A673 (cell line): ENCODE measurements at regions not wholly inside any gene's neighbourhood (a gene's known extent, or its start where the extent isn't known, plus 50 kb on each side); places are given as distances from the start of the nearest gene placed in this dataset.

ENCODE experiments used
- BruUV-seq: library from RNA; stranded (reverse); fragments of 400-500 nt; replicated peaks from 2 replicates; lab custom pipeline; 2021; lab: Mats Ljungman, UMichigan
- CTCF ChIA-PET: fragments of 300-600 bp; sonication (Branson Sonifier 250); formaldehyde crosslinking; loops from one replicate; lab custom pipeline; 2022; ENCODE audit warnings: antibody characterized with exemption; lab: Charles Lee
- POLR2A ChIA-PET: fragments of 300-600 bp; sonication (Branson Sonifier 250); formaldehyde crosslinking; loops from one replicate; lab custom pipeline; 2022; ENCODE audit warnings: antibody characterized with exemption; ENCODE audit not compliant: low non-redundant PET; lab: Charles Lee
- DNase-seq: peaks from one replicate; pipeline ENCODE4 v3.0.0-alpha.2; 2015; ENCODE audit warnings: low spot score
- H3K27ac ChIP-seq: fragments of 200-600 bp; sonication (generic); 2 replicates; pipeline ENCODE4 v1.5.1; 2016; ENCODE audit warnings: mixed run types, low read depth, mild to moderate bottlenecking, mixed read lengths, antibody characterized with exemption, low read length; ENCODE audit not compliant: poor library complexity, severe bottlenecking
- H3K27me3 ChIP-seq: fragments of 200-600 bp; sonication (generic); replicated peaks from 2 replicates; pipeline ENCODE4 v1.6.1; 2017; ENCODE audit warnings: mixed run types, low read depth, mild to moderate bottlenecking, mixed read lengths, antibody characterized with exemption, low read length; ENCODE audit not compliant: insufficient read depth, poor library complexity
- H3K36me3 ChIP-seq: fragments of 200-600 bp; sonication (generic); 2 replicates; pipeline ENCODE4 v1.6.1; 2016; ENCODE audit warnings: mixed run types, mild to moderate bottlenecking, mixed read lengths, antibody characterized with exemption, low read length; ENCODE audit not compliant: insufficient read depth, poor library complexity, severe bottlenecking
- H3K4me1 ChIP-seq: fragments of 200-600 bp; sonication (generic); 2 replicates; pipeline ENCODE4 v1.6.1; 2017; ENCODE audit warnings: mixed run types, mild to moderate bottlenecking, mixed read lengths, antibody characterized with exemption, low read length; ENCODE audit not compliant: insufficient read depth, poor library complexity, severe bottlenecking
- H3K4me3 ChIP-seq: fragments of 200-600 bp; sonication (generic); 2 replicates; pipeline ENCODE4 v1.5.1; 2016; ENCODE audit warnings: low read depth, mixed run types, mild to moderate bottlenecking, mixed read lengths, low read length; ENCODE audit not compliant: poor library complexity, severe bottlenecking
- H3K9me3 ChIP-seq: fragments of 200-600 bp; sonication (generic); 2 replicates; pipeline ENCODE4 v1.6.1; 2016; ENCODE audit warnings: mixed run types, low read depth, mild to moderate bottlenecking, mixed read lengths, antibody characterized with exemption, low read length; ENCODE audit not compliant: poor library complexity, severe bottlenecking
- CTCF ChIP-seq: fragments of 300-800, 200-600 bp; sonication (generic); conservative IDR thresholded peaks from 2 replicates; pipeline ENCODE4 v1.5.1; 2017; ENCODE audit warnings: low read depth, mild to moderate bottlenecking, antibody characterized with exemption, low read length, moderate library complexity, mixed read lengths
- EZH2 ChIP-seq: fragments of 200-600 bp; sonication (generic); IDR thresholded peaks from 2 replicates; pipeline ENCODE4 v1.6.1; 2017; ENCODE audit warnings: borderline replicate concordance, low read depth, mild to moderate bottlenecking, mixed read lengths, antibody characterized with exemption, low read length; ENCODE audit not compliant: poor library complexity, severe bottlenecking
- intact Hi-C: fragments of 100-400 bp; cut with micrococcal nuclease; formaldehyde crosslinking; loops from one replicate; pipeline ENCODE4 v1.10.0; 2022; ENCODE audit not compliant: unreplicated experiment

DNA sequence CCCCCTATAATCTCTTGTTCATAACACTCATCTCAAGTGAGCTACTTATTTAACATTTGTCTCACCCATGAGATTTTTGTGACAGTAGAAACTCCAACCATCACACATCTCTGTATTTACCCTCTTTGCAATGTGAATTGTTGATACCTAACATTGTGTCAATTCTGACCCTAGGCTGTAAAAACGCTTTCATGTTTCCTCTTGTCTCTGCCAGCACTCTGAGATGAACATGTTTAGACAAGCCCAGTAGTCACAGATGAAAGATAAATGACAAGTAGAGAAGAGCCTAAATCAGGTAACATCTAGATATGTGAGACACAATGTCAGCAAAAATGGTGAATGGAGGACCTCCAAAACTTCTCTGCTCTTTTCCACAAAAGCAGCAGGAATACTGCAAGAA is 1254.5 kb upstream of the GOT2 start:
- intact Hi-C loops = no loop called here
- no peaks in the 10 kb centered on the region for H3K4me1 ChIP-seq
- ChIA-PET CTCF (no interaction called here), POLR2A (no interaction called here)
- no peak overlapping the region for H3K27ac ChIP-seq
- DNase-seq = no peak
- TF ChIP-seq CTCF (no peak), EZH2 (no peak)
- no TSS peak for BruUV-seq
- H3K27me3 ChIP-seq = no peaks in the 10 kb centered on the region
- H3K36me3 ChIP-seq = no peaks in the 10 kb centered on the region
- peaks cover 4% of the 10 kb centered on the region for H3K9me3 ChIP-seq
- H3K4me3 ChIP-seq = no peak overlapping the region

DNA sequence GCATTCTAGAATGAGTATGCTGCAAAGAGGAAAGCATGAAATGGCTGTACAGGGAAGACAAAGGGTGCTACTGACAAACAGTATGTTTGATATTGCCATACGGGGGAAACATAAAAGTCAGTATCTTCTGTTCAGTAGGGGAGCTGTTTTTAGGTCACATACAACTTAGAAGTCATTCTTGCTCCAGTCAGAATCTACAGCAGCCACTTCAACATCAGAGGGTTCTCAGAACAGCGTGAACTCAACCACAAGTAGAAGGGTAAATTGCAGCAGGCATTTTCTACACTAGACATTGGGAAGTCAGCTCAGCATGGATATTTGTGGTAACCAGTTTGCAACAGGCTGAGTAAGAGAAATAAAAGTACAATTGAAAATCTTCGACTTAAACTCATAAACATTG is 1241.8 kb upstream of the GOT2 start:
- no peak for TF ChIP-seq CTCF
- TF ChIP-seq EZH2 = no peak
- no peaks in the 10 kb centered on the region for H3K9me3 ChIP-seq
- H3K4me3 ChIP-seq = no peak overlapping the region
- DNase-seq = no peak
- ChIA-PET POLR2A (no interaction called here), CTCF (no interaction called here)
- H3K27ac ChIP-seq = no peak overlapping the region
- BruUV-seq = no TSS peak
- H3K36me3 ChIP-seq = no peaks in the 10 kb centered on the region
- intact Hi-C loops = no loop called here
- H3K27me3 ChIP-seq = no peaks in the 10 kb centered on the region
- H3K4me1 ChIP-seq = no peaks in the 10 kb centered on the region

DNA sequence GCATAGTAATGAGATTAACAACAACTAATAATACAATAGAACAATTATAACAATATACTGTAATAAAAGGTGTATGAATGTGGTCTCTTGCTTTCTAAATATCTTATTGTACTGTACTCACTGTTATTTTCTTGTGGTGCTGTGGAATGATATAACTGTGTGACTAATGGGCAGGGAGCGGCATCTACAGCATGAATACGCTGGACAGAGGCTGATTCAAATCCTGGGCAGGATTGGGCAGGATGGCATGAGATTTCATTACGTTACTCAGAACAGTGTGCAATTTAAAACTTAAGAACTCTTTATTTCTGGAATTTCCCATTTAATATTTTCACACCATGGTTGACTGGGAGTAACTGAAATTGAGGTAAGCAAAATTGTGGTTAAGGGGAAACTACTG is 1239.8 kb upstream of the GOT2 start:
- Histone ChIP-seq H3K27ac (no peak overlapping the region), H3K9me3 (no peaks in the 10 kb centered on the region), H3K27me3 (no peaks in the 10 kb centered on the region), H3K36me3 (no peaks in the 10 kb centered on the region), H3K4me3 (no peak overlapping the region), H3K4me1 (no peaks in the 10 kb centered on the region)
- BruUV-seq = no TSS peak
- CTCF ChIA-PET = no interaction called here
- POLR2A ChIA-PET = no interaction called here
- TF ChIP-seq EZH2 (no peak), CTCF (no peak)
- no peak for DNase-seq
- intact Hi-C loops = no loop called here

DNA sequence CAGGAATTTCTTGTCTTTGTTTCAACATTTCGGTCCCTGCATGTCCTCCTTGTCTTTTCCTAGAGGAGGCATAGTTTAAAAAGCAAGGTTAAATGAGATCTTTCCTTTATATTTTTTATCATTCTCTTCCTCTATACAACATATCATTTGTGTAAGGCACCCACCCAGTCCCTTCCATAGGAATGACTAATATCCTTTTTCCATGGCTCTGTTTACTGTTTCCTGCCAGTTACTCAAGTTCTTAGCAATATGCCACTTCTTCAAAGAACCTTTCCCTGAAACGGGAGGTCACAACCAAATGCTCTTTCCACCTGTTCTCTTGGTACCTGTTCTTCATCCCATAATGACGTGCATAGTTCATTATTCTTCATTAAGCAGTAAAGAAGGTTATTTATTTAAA is 1237.1 kb upstream of the GOT2 start:
- no peak for DNase-seq
- CTCF ChIA-PET = no interaction called here
- no peaks in the 10 kb centered on the region for H3K4me1 ChIP-seq
- TF ChIP-seq EZH2 (no peak), CTCF (no peak)
- H3K27me3 ChIP-seq = no peaks in the 10 kb centered on the region
- intact Hi-C loops = no loop called here
- no peaks in the 10 kb centered on the region for H3K9me3 ChIP-seq
- POLR2A ChIA-PET = no interaction called here
- H3K27ac ChIP-seq = no peak overlapping the region
- no TSS peak for BruUV-seq
- no peak overlapping the region for H3K4me3 ChIP-seq
- H3K36me3 ChIP-seq = no peaks in the 10 kb centered on the region
